Astrocyte (in vitro differentiated cells and primary cell): ENCODE measurements at regions not wholly inside any gene's neighbourhood (a gene's known extent, or its start where the extent isn't known, plus 50 kb on each side); places are given as distances from the start of the nearest gene placed in this dataset.

Experiments
- DNase-seq: peaks from one replicate; pipeline ENCODE4 v3.0.0-alpha.2; 2010; ENCODE audit warnings: low read depth
- FAIRE-seq: peaks from 2 replicates; lab custom pipeline; 2011; peaks lifted over from hg19 to GRCh38; lab: Jason Lieb, UNC
- H2AFZ ChIP-seq: 2 replicates; pipeline ENCODE4 v1.6.0; 2012; ENCODE audit warnings: low read depth, low read length, inconsistent platforms
- H3K27ac ChIP-seq: 2 replicates; pipeline ENCODE4 v1.5.1; 2011; ENCODE audit warnings: low read depth, low read length, inconsistent platforms
- H3K27me3 ChIP-seq: 2 replicates; pipeline ENCODE4 v1.6.0; 2011; ENCODE audit warnings: low read length, inconsistent platforms; ENCODE audit not compliant: insufficient read depth
- H3K36me3 ChIP-seq: 2 replicates; pipeline ENCODE4 v1.5.1; 2011; ENCODE audit warnings: low read length, inconsistent platforms; ENCODE audit not compliant: insufficient read depth
- H3K4me1 ChIP-seq: 2 replicates; pipeline ENCODE4 v1.5.1; 2011; ENCODE audit warnings: low read length, inconsistent platforms; ENCODE audit not compliant: insufficient read depth
- H3K4me2 ChIP-seq: 2 replicates; pipeline ENCODE4 v1.6.0; 2012; ENCODE audit warnings: low read length, inconsistent platforms
- H3K4me3 ChIP-seq: 2 replicates; pipeline ENCODE4 v1.5.1; 2011; ENCODE audit warnings: low read depth, mild to moderate bottlenecking, low read length, inconsistent platforms; ENCODE audit not compliant: insufficient read depth
- H3K79me2 ChIP-seq: 2 replicates; pipeline ENCODE4 v1.6.0; 2012; ENCODE audit warnings: mild to moderate bottlenecking, low read length, inconsistent platforms; ENCODE audit not compliant: insufficient read depth
- H3K9ac ChIP-seq: 2 replicates; pipeline ENCODE4 v1.6.0; 2012; ENCODE audit warnings: mild to moderate bottlenecking, low read length, inconsistent platforms
- H3K9me3 ChIP-seq: 2 replicates; pipeline ENCODE4 v1.5.1; 2012; ENCODE audit warnings: low read depth, mild to moderate bottlenecking, low read length, inconsistent platforms; ENCODE audit not compliant: insufficient read depth
- H4K20me1 ChIP-seq: 2 replicates; pipeline ENCODE4 v1.6.0; 2012; ENCODE audit warnings: low read length, inconsistent platforms; ENCODE audit not compliant: insufficient read depth
- H3K27ac Mint-ChIP-seq: one replicate; pipeline ENCODE4 v1.8.0; 2021; ENCODE audit warnings: mild to moderate bottlenecking, mixed read lengths; ENCODE audit not compliant: unreplicated experiment
- H3K27me3 Mint-ChIP-seq: one replicate; pipeline ENCODE4 v1.8.0; 2021; ENCODE audit warnings: low read depth, mixed read lengths; ENCODE audit not compliant: unreplicated experiment
- H3K36me3 Mint-ChIP-seq: one replicate; pipeline ENCODE4 v1.8.0; 2021; ENCODE audit warnings: low read depth, mixed read lengths; ENCODE audit not compliant: unreplicated experiment
- H3K4me1 Mint-ChIP-seq: one replicate; pipeline ENCODE4 v1.8.0; 2021; ENCODE audit warnings: low read depth, mixed read lengths; ENCODE audit not compliant: unreplicated experiment
- H3K4me3 Mint-ChIP-seq: one replicate; pipeline ENCODE4 v1.8.0; 2021; ENCODE audit warnings: mild to moderate bottlenecking, moderate library complexity, mixed read lengths; ENCODE audit not compliant: unreplicated experiment
- H3K9me3 Mint-ChIP-seq: one replicate; pipeline ENCODE4 v1.8.0; 2021; ENCODE audit warnings: mild to moderate bottlenecking, mixed read lengths; ENCODE audit not compliant: unreplicated experiment
- CTCF ChIP-seq: IDR thresholded peaks from 2 replicates; pipeline ENCODE4 v1.5.1; 2011; ENCODE audit warnings: low read depth, mild to moderate bottlenecking, inconsistent platforms, low read length, moderate library complexity; ENCODE audit not compliant: insufficient read depth
- EZH2 ChIP-seq: IDR thresholded peaks from 2 replicates; pipeline ENCODE4 v1.6.1; 2012; ENCODE audit warnings: mild to moderate bottlenecking, low read length, inconsistent platforms; ENCODE audit not compliant: insufficient read depth

GRCh38 chr3:166446291-166446690 is 609.1 kb upstream of the BCHE start:
- no peak overlapping the region for H3K4me3 Mint-ChIP-seq
- peaks cover 10% of the 10 kb centered on the region for H3K4me1 Mint-ChIP-seq
- no peaks in the 10 kb centered on the region for H3K9me3 ChIP-seq
- H3K4me2 ChIP-seq, result no peak overlapping the region
- H3K27me3 ChIP-seq, result no peaks in the 10 kb centered on the region
- FAIRE-seq, result no peak
- H3K27ac Mint-ChIP-seq, result peak overlapping the region; percentile 91
- H3K4me3 ChIP-seq, result no peak overlapping the region
- peak; percentile 61 for DNase-seq
- no peaks in the 10 kb centered on the region for H3K36me3 ChIP-seq
- H3K9ac ChIP-seq, result no peak overlapping the region
- no peaks in the 10 kb centered on the region for H3K4me1 ChIP-seq
- no peaks in the 10 kb centered on the region for H4K20me1 ChIP-seq
- H3K27me3 Mint-ChIP-seq, result no peaks in the 10 kb centered on the region
- no peak for TF ChIP-seq CTCF
- no peak for TF ChIP-seq EZH2
- H3K9me3 Mint-ChIP-seq, result no peaks in the 10 kb centered on the region
- H3K36me3 Mint-ChIP-seq, result no peaks in the 10 kb centered on the region
- H3K79me2 ChIP-seq, result no peaks in the 10 kb centered on the region
- no peak overlapping the region for H2AFZ ChIP-seq
- no peak overlapping the region for H3K27ac ChIP-seq

GRCh38 chr3:166445865-166446264 is 608.6 kb upstream of the BCHE start:
- H3K4me1 Mint-ChIP-seq, result peaks cover 10% of the 10 kb centered on the region
- H3K36me3 Mint-ChIP-seq, result no peaks in the 10 kb centered on the region
- H3K27me3 ChIP-seq, result no peaks in the 10 kb centered on the region
- H3K4me3 Mint-ChIP-seq, result no peak overlapping the region
- no peaks in the 10 kb centered on the region for H3K27me3 Mint-ChIP-seq
- H3K9me3 Mint-ChIP-seq, result no peaks in the 10 kb centered on the region
- TF ChIP-seq EZH2, result no peak
- TF ChIP-seq CTCF, result no peak
- H3K4me1 ChIP-seq, result no peaks in the 10 kb centered on the region
- DNase-seq (no peak), FAIRE-seq (no peak)
- H3K36me3 ChIP-seq, result no peaks in the 10 kb centered on the region
- no peak overlapping the region for H3K9ac ChIP-seq
- H3K27ac ChIP-seq, result no peak overlapping the region
- H3K4me2 ChIP-seq, result no peak overlapping the region
- no peaks in the 10 kb centered on the region for H3K79me2 ChIP-seq
- H3K4me3 ChIP-seq, result no peak overlapping the region
- no peaks in the 10 kb centered on the region for H3K9me3 ChIP-seq
- no peak overlapping the region for H3K27ac Mint-ChIP-seq
- no peaks in the 10 kb centered on the region for H4K20me1 ChIP-seq
- no peak overlapping the region for H2AFZ ChIP-seq

GRCh38 chr3:166444756-166445155 is 607.5 kb upstream of the BCHE start:
- no peaks in the 10 kb centered on the region for H3K36me3 ChIP-seq
- no peak overlapping the region for H3K4me3 ChIP-seq
- no peaks in the 10 kb centered on the region for H3K79me2 ChIP-seq
- DNase-seq, result no peak
- H2AFZ ChIP-seq, result peak overlapping the region; percentile 15
- H3K9ac ChIP-seq, result no peak overlapping the region
- no peak for TF ChIP-seq CTCF
- no peak for TF ChIP-seq EZH2
- H3K4me3 Mint-ChIP-seq, result no peak overlapping the region
- no peaks in the 10 kb centered on the region for H3K27me3 Mint-ChIP-seq
- no peak overlapping the region for H3K27ac ChIP-seq
- peaks cover 10% of the 10 kb centered on the region for H3K4me1 Mint-ChIP-seq
- no peaks in the 10 kb centered on the region for H3K36me3 Mint-ChIP-seq
- FAIRE-seq, result no peak
- no peaks in the 10 kb centered on the region for H3K4me1 ChIP-seq
- no peaks in the 10 kb centered on the region for H3K27me3 ChIP-seq
- H4K20me1 ChIP-seq, result no peaks in the 10 kb centered on the region
- no peaks in the 10 kb centered on the region for H3K9me3 Mint-ChIP-seq
- H3K9me3 ChIP-seq, result no peaks in the 10 kb centered on the region
- H3K27ac Mint-ChIP-seq, result no peak overlapping the region
- H3K4me2 ChIP-seq, result no peak overlapping the region
